ENCODE measurements at regions not wholly inside any gene's neighbourhood (a gene's known extent, or its start where the extent isn't known, plus 50 kb on each side); places are given as distances from the start of the nearest gene placed in this dataset.

- Histone ChIP-seq H3K27me3 (no peaks in the 10 kb centered on the region), H3K36me3 (no peaks in the 10 kb centered on the region), H3K4me3 (replicated peaks in 1 of 3) (no peak overlapping the region), H3K27ac (no peak overlapping the region), H3K9me3 (no peaks in the 10 kb centered on the region), H3K4me1 (no peaks in the 10 kb centered on the region)
- 100% methylated on average over 1 of the region's 1 CpG for WGBS, 2 donors
- intact Hi-C loops (cut with DNase I), result no loop called here
- DNase-seq, result no peak
- TF ChIP-seq CTCF (IDR thresholded peaks at IDR 0.05), result no peak
- no peak for TF ChIP-seq POLR2A (IDR thresholded peaks at IDR 0.05)
These were observed 2086.5 kb upstream of the TENM3 start for GRCh38 chr4:180156684-180157083.

- no peak for DNase-seq
- no peaks in the 10 kb centered on the region for H3K27me3 ChIP-seq
- no peak for TF ChIP-seq POLR2A (IDR thresholded peaks at IDR 0.05)
- no peak for TF ChIP-seq CTCF (IDR thresholded peaks at IDR 0.05)
- intact Hi-C loops (cut with DNase I), result no loop called here
- WGBS, 2 donors, result 75% methylated on average over 8 of the region's 8 CpGs
- no peak overlapping the region for H3K4me3 ChIP-seq (replicated peaks in 1 of 3)
- H3K27ac ChIP-seq, result no peak overlapping the region
- no peaks in the 10 kb centered on the region for H3K4me1 ChIP-seq
- no peaks in the 10 kb centered on the region for H3K36me3 ChIP-seq
- H3K9me3 ChIP-seq, result no peaks in the 10 kb centered on the region
These were observed 2082.8 kb upstream of the TENM3 start for GRCh38 chr4:180160195-180160983.

GRCh38 chr4:180164799-180165198, 2078.4 kb upstream of the TENM3 start:
- Histone ChIP-seq H3K27ac (no peak overlapping the region), H3K9me3 (no peaks in the 10 kb centered on the region), H3K4me3 (replicated peaks in 1 of 3) (no peak overlapping the region), H3K4me1 (no peaks in the 10 kb centered on the region), H3K36me3 (no peaks in the 10 kb centered on the region), H3K27me3 (no peaks in the 10 kb centered on the region)
- no peak for TF ChIP-seq POLR2A (IDR thresholded peaks at IDR 0.05)
- TF ChIP-seq CTCF (IDR thresholded peaks at IDR 0.05), result no peak
- no peak for DNase-seq
- intact Hi-C loops (cut with DNase I), result no loop called here
- 85% methylated on average over 2 of the region's 2 CpGs for WGBS, 2 donors

GRCh38 chr4:180169394-180169793, 2073.8 kb upstream of the TENM3 start:
- Histone ChIP-seq H3K4me1 (no peaks in the 10 kb centered on the region), H3K4me3 (replicated peaks in 1 of 3) (no peak overlapping the region), H3K27me3 (no peaks in the 10 kb centered on the region), H3K36me3 (no peaks in the 10 kb centered on the region), H3K9me3 (no peaks in the 10 kb centered on the region), H3K27ac (no peak overlapping the region)
- intact Hi-C loops (cut with DNase I), result no loop called here
- WGBS, 2 donors, result 53 to 62% methylated on average over 3 of the region's 3 CpGs
- no peak for TF ChIP-seq CTCF (IDR thresholded peaks at IDR 0.05)
- TF ChIP-seq POLR2A (IDR thresholded peaks at IDR 0.05), result no peak
- DNase-seq, result no peak

GRCh38 chr4:180169966-180170365, 2073.2 kb upstream of the TENM3 start:
- no peak for DNase-seq
- no peaks in the 10 kb centered on the region for H3K4me1 ChIP-seq
- no peaks in the 10 kb centered on the region for H3K9me3 ChIP-seq
- no peak overlapping the region for H3K27ac ChIP-seq
- 72 to 76% methylated on average over 1 of the region's 1 CpG for WGBS, 2 donors
- TF ChIP-seq CTCF (IDR thresholded peaks at IDR 0.05) (no peak), POLR2A (IDR thresholded peaks at IDR 0.05) (no peak)
- H3K4me3 ChIP-seq (replicated peaks in 1 of 3), result no peak overlapping the region
- intact Hi-C loops (cut with DNase I), result no loop called here
- H3K36me3 ChIP-seq, result no peaks in the 10 kb centered on the region
- H3K27me3 ChIP-seq, result no peaks in the 10 kb centered on the region
